ENCODE measurements at regions not wholly inside any gene's neighbourhood (a gene's known extent, or its start where the extent isn't known, plus 50 kb on each side); places are given as distances from the start of the nearest gene placed in this dataset.
"Not testable (repeated sequence)": the region's sequence is repeated elsewhere in the genome, so short reads cannot be mapped to it uniquely, and the experiment has no call there.

GRCh38 chr7:140260352-140261104 is 83.7 kb upstream of the KDM7A start:
- in situ Hi-C loops (cut with MboI; ENCODE audit: low pct_unique_long_range_greater_than_20kb, low sequenced_read_pairs, unreplicated experiment) = no loop called here
- TF ChIP-seq CTCF (IDR thresholded peaks at IDR 0.05; ENCODE audit: extremely low read depth, insufficient read depth, missing control alignments) = no peak
- DNase-seq (ENCODE audit: low spot score) = no peak

GRCh38 chr7:140257278-140257677 is 80.5 kb upstream of the KDM7A start:
- in situ Hi-C loops (cut with MboI; ENCODE audit: low pct_unique_long_range_greater_than_20kb, low sequenced_read_pairs, unreplicated experiment); DNase-seq (ENCODE audit: low spot score): not testable (repeated sequence)

- in situ Hi-C loops (cut with MboI; ENCODE audit: low pct_unique_long_range_greater_than_20kb, low sequenced_read_pairs, unreplicated experiment); DNase-seq (ENCODE audit: low spot score): not testable (repeated sequence)
These were observed 78.2 kb upstream of the KDM7A start for GRCh38 chr7:140254976-140255375.

GRCh38 chr7:140249036-140249806 is 72.4 kb upstream of the KDM7A start:
- no peak for TF ChIP-seq CTCF (IDR thresholded peaks at IDR 0.05; ENCODE audit: extremely low read depth, insufficient read depth, missing control alignments)
- in situ Hi-C loops (cut with MboI; ENCODE audit: low pct_unique_long_range_greater_than_20kb, low sequenced_read_pairs, unreplicated experiment) = no loop called here
- no peak for DNase-seq (ENCODE audit: low spot score)

DNA sequence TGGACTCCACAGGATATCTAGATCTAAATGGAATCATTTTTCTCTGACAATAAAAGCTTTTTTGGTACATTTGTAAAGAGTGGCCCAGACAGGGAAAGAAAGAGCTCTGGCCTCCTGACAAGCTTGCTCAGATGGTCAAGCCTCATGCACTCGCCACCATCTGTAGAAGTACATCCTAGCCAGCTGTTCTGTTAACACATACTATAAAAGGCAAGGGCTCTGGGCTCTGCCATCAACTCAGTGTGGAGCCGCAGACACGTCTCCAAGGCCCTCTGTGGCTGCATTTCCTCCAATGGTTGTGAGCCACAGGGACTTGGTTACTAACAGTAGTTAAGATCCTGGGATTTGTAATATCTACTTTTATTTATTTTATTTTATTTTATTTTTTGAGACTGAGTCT is 70.8 kb upstream of the KDM7A start:
- DNase-seq (ENCODE audit: low spot score) = no peak
- in situ Hi-C loops (cut with MboI; ENCODE audit: low pct_unique_long_range_greater_than_20kb, low sequenced_read_pairs, unreplicated experiment) = no loop called here
- no peak for TF ChIP-seq CTCF (IDR thresholded peaks at IDR 0.05; ENCODE audit: extremely low read depth, insufficient read depth, missing control alignments)

- in situ Hi-C loops (cut with MboI; ENCODE audit: low pct_unique_long_range_greater_than_20kb, low sequenced_read_pairs, unreplicated experiment) = no loop called here
- DNase-seq (ENCODE audit: low spot score) = no peak
- no peak for TF ChIP-seq CTCF (IDR thresholded peaks at IDR 0.05; ENCODE audit: extremely low read depth, insufficient read depth, missing control alignments)
These were observed 68.9 kb upstream of the KDM7A start for GRCh38 chr7:140245611-140246105.

- in situ Hi-C loops (cut with MboI; ENCODE audit: low pct_unique_long_range_greater_than_20kb, low sequenced_read_pairs, unreplicated experiment) = no loop called here
- DNase-seq (ENCODE audit: low spot score) = no peak
- no peak for TF ChIP-seq CTCF (IDR thresholded peaks at IDR 0.05; ENCODE audit: extremely low read depth, insufficient read depth, missing control alignments)
These were observed 65.6 kb upstream of the KDM7A start for GRCh38 chr7:140242057-140243031.
